BE2C (cell line): ENCODE measurements at regions not wholly inside any gene's neighbourhood (a gene's known extent, or its start where the extent isn't known, plus 50 kb on each side); places are given as distances from the start of the nearest gene placed in this dataset.

Experiments used
- DNase-seq: peaks from one replicate; pipeline ENCODE4 v3.0.0-alpha.2; 2020
- H3K27me3 ChIP-seq: fragments of 250-450 bp; sonication (Bioruptor Pico); 2 replicates; pipeline ENCODE4 v1.5.1; 2020; ENCODE audit warnings: mild to moderate bottlenecking
- H3K36me3 ChIP-seq: fragments of 250-450 bp; sonication (Bioruptor Pico); 2 replicates; pipeline ENCODE4 v1.5.1; 2020; ENCODE audit warnings: mild to moderate bottlenecking
- H3K4me1 ChIP-seq: fragments of 250-450 bp; sonication (Bioruptor Pico); 2 replicates; pipeline ENCODE4 v1.5.1; 2020
- H3K4me3 ChIP-seq: 2 replicates; pipeline ENCODE4 v1.5.1; 2011; ENCODE audit warnings: low read depth, low read length
- H3K9me3 ChIP-seq: fragments of 250-450 bp; sonication (Bioruptor Pico); 2 replicates; pipeline ENCODE4 v1.5.1; 2020
- CTCF ChIP-seq: IDR thresholded peaks from 2 replicates; pipeline ENCODE4 v1.5.1; 2012; ENCODE audit warnings: mild to moderate bottlenecking, low read depth, low read length

- no peaks in the 10 kb centered on the region for H3K27me3 ChIP-seq
- DNase-seq, result no peak
- H3K9me3 ChIP-seq, result no peaks in the 10 kb centered on the region
- no peaks in the 10 kb centered on the region for H3K4me1 ChIP-seq
- TF ChIP-seq CTCF, result no peak
- H3K4me3 ChIP-seq, result no peak overlapping the region
- H3K36me3 ChIP-seq, result no peaks in the 10 kb centered on the region
Measured at GRCh38 chr17:15157051-15157450, 108.1 kb downstream of the PMP22 start.

GRCh38 chr17:15154618-15155017 is 110.5 kb downstream of the PMP22 start:
- H3K27me3 ChIP-seq, result no peaks in the 10 kb centered on the region
- TF ChIP-seq CTCF, result no peak
- H3K36me3 ChIP-seq, result no peaks in the 10 kb centered on the region
- no peaks in the 10 kb centered on the region for H3K4me1 ChIP-seq
- no peak for DNase-seq
- H3K4me3 ChIP-seq, result no peak overlapping the region
- H3K9me3 ChIP-seq, result no peaks in the 10 kb centered on the region

- Histone ChIP-seq H3K9me3 (no peaks in the 10 kb centered on the region), H3K36me3 (no peaks in the 10 kb centered on the region), H3K4me3 (no peak overlapping the region), H3K4me1 (no peaks in the 10 kb centered on the region), H3K27me3 (no peaks in the 10 kb centered on the region)
- no peak for DNase-seq
- no peak for TF ChIP-seq CTCF
Measured at GRCh38 chr17:15145621-15146020, 119.5 kb downstream of the PMP22 start.

GRCh38 chr17:15143524-15143923 is 121.6 kb downstream of the PMP22 start:
- no peaks in the 10 kb centered on the region for H3K9me3 ChIP-seq
- H3K27me3 ChIP-seq, result no peaks in the 10 kb centered on the region
- no peak overlapping the region for H3K4me3 ChIP-seq
- TF ChIP-seq CTCF, result 0 out of 2 replicates have a peak, but pooled peaks have one; percentile 6
- no peaks in the 10 kb centered on the region for H3K36me3 ChIP-seq
- no peak for DNase-seq
- no peaks in the 10 kb centered on the region for H3K4me1 ChIP-seq

GRCh38 chr17:15134363-15134762 is 130.8 kb downstream of the PMP22 start:
- Histone ChIP-seq H3K27me3 (no peaks in the 10 kb centered on the region), H3K9me3 (no peaks in the 10 kb centered on the region), H3K4me3 (no peak overlapping the region), H3K36me3 (no peaks in the 10 kb centered on the region), H3K4me1 (no peaks in the 10 kb centered on the region)
- no peak for TF ChIP-seq CTCF
- no peak for DNase-seq

GRCh38 chr17:15133826-15134225 is 131.3 kb downstream of the PMP22 start:
- no peak for DNase-seq
- H3K4me3 ChIP-seq, result no peak overlapping the region
- H3K36me3 ChIP-seq, result no peaks in the 10 kb centered on the region
- no peaks in the 10 kb centered on the region for H3K4me1 ChIP-seq
- no peak for TF ChIP-seq CTCF
- no peaks in the 10 kb centered on the region for H3K27me3 ChIP-seq
- no peaks in the 10 kb centered on the region for H3K9me3 ChIP-seq
